LNCaP clone FGC (cell line): ENCODE measurements at regions not wholly inside any gene's neighbourhood (a gene's known extent, or its start where the extent isn't known, plus 50 kb on each side); places are given as distances from the start of the nearest gene placed in this dataset.

Source experiments
- DNase-seq: peaks from one replicate; pipeline ENCODE4 v3.0.0-alpha.2; 2011; ENCODE audit warnings: low read depth
- H3K4me3 ChIP-seq: 2 replicates; pipeline ENCODE4 v1.5.1; 2011; ENCODE audit warnings: mild to moderate bottlenecking, low read depth, low read length, control low read depth
- CTCF ChIP-seq: IDR thresholded peaks from 2 replicates; pipeline ENCODE4 v1.5.1; 2012; ENCODE audit warnings: mild to moderate bottlenecking; ENCODE audit not compliant: control insufficient read depth, insufficient read depth; ENCODE audit errors: extremely low read depth

GRCh38 chr2:76270096-76270710 is 559.5 kb upstream of the GCFC2 start:
- DNase-seq = no peak
- H3K4me3 ChIP-seq = no peak overlapping the region
- no peak for TF ChIP-seq CTCF

GRCh38 chr2:76268902-76269620 is 558.3 kb upstream of the GCFC2 start:
- no peak for TF ChIP-seq CTCF
- H3K4me3 ChIP-seq = no peak overlapping the region
- no peak for DNase-seq

- no peak for TF ChIP-seq CTCF
- no peak overlapping the region for H3K4me3 ChIP-seq
- no peak for DNase-seq
Observed at GRCh38 chr2:76268484-76268883, 557.8 kb upstream of the GCFC2 start.

- TF ChIP-seq CTCF = no peak
- DNase-seq = no peak
- no peak overlapping the region for H3K4me3 ChIP-seq
Observed at GRCh38 chr2:76257802-76258201, 547.1 kb upstream of the GCFC2 start.

GRCh38 chr2:76256458-76257088 is 545.9 kb upstream of the GCFC2 start:
- no peak overlapping the region for H3K4me3 ChIP-seq
- no peak for TF ChIP-seq CTCF
- peak; percentile 70 for DNase-seq

GRCh38 chr2:76252704-76253103 is 542.0 kb upstream of the GCFC2 start:
- TF ChIP-seq CTCF = no peak
- DNase-seq = no peak
- no peak overlapping the region for H3K4me3 ChIP-seq
